Right cardiac atrium (tissue), 5 donors: ENCODE measurements at regions not wholly inside any gene's neighbourhood (a gene's known extent, or its start where the extent isn't known, plus 50 kb on each side); places are given as distances from the start of the nearest gene placed in this dataset.

Experiments
- ATAC-seq, 2 donors: fragments of 200-7000 bp; cut with Tn5 transposase; one replicate each; pipeline versions ENCODE4 v1.8.0 to v1.9.1; 2020; ENCODE audit warnings: moderate library complexity in 2 of 2, mild to moderate bottlenecking in 1 of 2
- DNase-seq, 3 donors: peaks; one replicate each; pipeline ENCODE4 v3.0.0-alpha.2; 2020
- H3K27ac ChIP-seq: one replicate; pipeline ENCODE4 v1.5.1; 2013; ENCODE audit warnings: mild to moderate bottlenecking, low read length, control low read depth, moderate library complexity
- H3K27me3 ChIP-seq: one replicate; pipeline ENCODE4 v1.6.1; 2013; ENCODE audit not compliant: control insufficient read depth, insufficient read depth
- H3K4me1 ChIP-seq: one replicate; pipeline ENCODE4 v1.6.1; 2013; ENCODE audit warnings: low read length; ENCODE audit not compliant: control insufficient read depth, insufficient read depth
- H3K4me3 ChIP-seq: one replicate; pipeline ENCODE4 v1.5.1; 2013; ENCODE audit warnings: low read length, control low read depth
- H3K9me3 ChIP-seq: one replicate; pipeline ENCODE4 v1.6.1; 2013; ENCODE audit warnings: low read length; ENCODE audit not compliant: control insufficient read depth
- WGBS: extraction: QIAGEN DNeasy Blood & Tissue Kit; methylation state at CpG from one replicate; pipeline ENCODE4 v1.1.7; 2013; 5-methylcytosine and 5-hydroxymethylcytosine counted together
- intact Hi-C, 4 donors: fragments of 100-400 bp; cut with DNase I; formaldehyde crosslinking; loops; one replicate each; pipeline versions ENCODE4 v1.11.0 to v1.14.0; 2022 to 2023
- donor health status: healthy with polysubstance abuse.
- donor health status: DM: no; HTN: yes; CAD: no.
- donor health status: DM: no; HTN: no; CAD: no.
- donor health status: DM: no; HTN: yes; CAD: no; lungs with severe emphysema.
- donor health status: DM: yes; HTN: yes; CAD: no.

GRCh38 chr1:218139761-218140160 is 145.3 kb upstream of the RRP15 start:
- WGBS, result 73% methylated on average over 4 of the region's 4 CpGs
- Histone ChIP-seq H3K27ac (no peak overlapping the region), H3K4me3 (no peak overlapping the region), H3K27me3 (no peaks in the 10 kb centered on the region), H3K4me1 (no peaks in the 10 kb centered on the region), H3K9me3 (peaks cover 2% of the 10 kb centered on the region)
- intact Hi-C loops, result no loop called here
- DNase-seq, result no peak
- ATAC-seq, result no peak

GRCh38 chr1:218156595-218156994 is 128.5 kb upstream of the RRP15 start:
- Histone ChIP-seq H3K9me3 (no peaks in the 10 kb centered on the region), H3K4me1 (no peaks in the 10 kb centered on the region), H3K27me3 (peaks cover 2% of the 10 kb centered on the region), H3K4me3 (no peak overlapping the region), H3K27ac (peak overlapping the region; percentile 30)
- ATAC-seq (peak; percentile 67 to 81), DNase-seq (peak; percentile 44 to 78 (median 75))
- intact Hi-C loops, result no loop called here
- 8% methylated on average over 15 of the region's 15 CpGs for WGBS

- no peak for ATAC-seq
- no peaks in the 10 kb centered on the region for H3K9me3 ChIP-seq
- peaks cover 2% of the 10 kb centered on the region for H3K27me3 ChIP-seq
- intact Hi-C loops, result no loop called here
- 63% methylated on average over 7 of the region's 7 CpGs for WGBS
- no peak overlapping the region for H3K4me3 ChIP-seq
- H3K27ac ChIP-seq, result no peak overlapping the region
- no peaks in the 10 kb centered on the region for H3K4me1 ChIP-seq
- no peak for DNase-seq
Measured at GRCh38 chr1:218163371-218163770, 121.7 kb upstream of the RRP15 start.

GRCh38 chr1:218164111-218164929 is 120.8 kb upstream of the RRP15 start:
- Histone ChIP-seq H3K27me3 (peaks cover 2% of the 10 kb centered on the region), H3K27ac (peak overlapping the region; percentile 81), H3K9me3 (no peaks in the 10 kb centered on the region), H3K4me1 (no peaks in the 10 kb centered on the region), H3K4me3 (peak overlapping the region; percentile 67)
- DNase-seq (peak; percentile 33 to 74 (median 66)), ATAC-seq (peak; percentile 82 to 84)
- 1% methylated on average over 68 of the region's 68 CpGs for WGBS
- intact Hi-C loops, result no loop called here

GRCh38 chr1:218164930-218165700 is 120.0 kb upstream of the RRP15 start:
- DNase-seq, result peak; percentile 48 to 78 (median 68)
- Histone ChIP-seq H3K27ac (peak overlapping the region; percentile 81), H3K4me1 (no peaks in the 10 kb centered on the region), H3K4me3 (peak overlapping the region; percentile 67), H3K9me3 (no peaks in the 10 kb centered on the region), H3K27me3 (no peaks in the 10 kb centered on the region)
- intact Hi-C loops, result no loop called here
- peak; percentile 83 to 87 for ATAC-seq
- WGBS, result under 1% methylated on average over 80 of the region's 80 CpGs

GRCh38 chr1:218165701-218166114 is 119.4 kb upstream of the RRP15 start:
- Histone ChIP-seq H3K9me3 (no peaks in the 10 kb centered on the region), H3K4me3 (peak overlapping the region; percentile 67), H3K27ac (peak overlapping the region; percentile 81), H3K27me3 (no peaks in the 10 kb centered on the region), H3K4me1 (no peaks in the 10 kb centered on the region)
- 6% methylated on average over 10 of the region's 10 CpGs for WGBS
- ATAC-seq (no peak), DNase-seq (no peak)
- intact Hi-C loops, result no loop called here

GRCh38 chr1:218166268-218166945 is 118.7 kb upstream of the RRP15 start:
- intact Hi-C loops, result no loop called here
- peak overlapping the region; percentile 67 for H3K4me3 ChIP-seq

GRCh38 chr1:218171302-218171893 is 113.7 kb upstream of the RRP15 start:
- Histone ChIP-seq H3K9me3 (no peaks in the 10 kb centered on the region), H3K27ac (no peak overlapping the region), H3K27me3 (no peaks in the 10 kb centered on the region), H3K4me3 (peak overlapping the region; percentile 32), H3K4me1 (no peaks in the 10 kb centered on the region)
- DNase-seq, result no peak
- 4% methylated on average over 4 of the region's 4 CpGs for WGBS
- no peak for ATAC-seq
- intact Hi-C loops, result loop anchor here in 1 of 4 donors (5.0 kb wide), 1 partner anchor 284 kb away; no protein-coding TSS in a partner anchor

More at GRCh38 chr1:218166268-218166945, 118.7 kb upstream of the RRP15 start:
- H3K4me1 ChIP-seq, result no peaks in the 10 kb centered on the region
- ATAC-seq (no peak), DNase-seq (no peak)
- no peaks in the 10 kb centered on the region for H3K27me3 ChIP-seq
- no peaks in the 10 kb centered on the region for H3K9me3 ChIP-seq
- WGBS, result 26% methylated on average over 8 of the region's 8 CpGs
- peak overlapping the region; percentile 77 for H3K27ac ChIP-seq

GRCh38 chr1:218182455-218182854 is 102.6 kb upstream of the RRP15 start:
- DNase-seq (no peak), ATAC-seq (no peak)
- intact Hi-C loops, result no loop called here
- 64% methylated on average over 2 of the region's 2 CpGs for WGBS
- no peak overlapping the region for H3K27ac ChIP-seq
- no peaks in the 10 kb centered on the region for H3K27me3 ChIP-seq
- H3K4me1 ChIP-seq, result no peaks in the 10 kb centered on the region
- no peak overlapping the region for H3K4me3 ChIP-seq
- H3K9me3 ChIP-seq, result no peaks in the 10 kb centered on the region

GRCh38 chr1:218200979-218201378 is 84.1 kb upstream of the RRP15 start:
- DNase-seq, result no peak
- Histone ChIP-seq H3K9me3 (no peaks in the 10 kb centered on the region), H3K27me3 (no peaks in the 10 kb centered on the region), H3K4me1 (no peaks in the 10 kb centered on the region), H3K4me3 (no peak overlapping the region), H3K27ac (no peak overlapping the region)
- intact Hi-C loops, result no loop called here
- WGBS, result 59% methylated on average over 3 of the region's 3 CpGs
- ATAC-seq, result no peak
